ENCODE measurements at regions not wholly inside any gene's neighbourhood (a gene's known extent, or its start where the extent isn't known, plus 50 kb on each side); places are given as distances from the start of the nearest gene placed in this dataset.
A peak's percentile ranks its signal among the peaks of the same experiment; 100 is the strongest.

DNA sequence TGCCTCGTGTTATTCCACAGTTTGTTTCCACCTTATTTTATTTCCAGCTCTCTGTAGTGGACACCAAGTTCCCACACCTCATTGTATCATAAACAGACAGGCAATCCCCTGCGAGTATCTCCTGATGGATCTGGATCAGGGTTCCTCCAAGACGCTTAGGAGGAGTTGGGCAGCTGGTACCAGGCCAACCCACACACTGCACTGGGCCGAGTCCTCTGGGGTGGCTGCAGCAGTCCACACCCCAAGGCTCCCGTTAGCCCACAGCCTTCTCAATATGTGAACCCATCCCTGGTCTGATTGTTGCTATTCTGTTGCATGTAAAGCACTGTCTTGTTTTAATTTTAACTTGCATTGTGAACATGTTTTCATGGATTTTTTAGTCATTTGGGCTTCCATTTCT, 178.8 kb upstream of the RAB6C start:
- no peaks in the 10 kb centered on the region for H3K9me2 ChIP-seq
- H3K4me2 ChIP-seq: no peak overlapping the region
- H3K27me3 ChIP-seq (ENCODE audit: insufficient read depth): no peaks in the 10 kb centered on the region
- WGBS (ENCODE audit: low lambda C conversion rate): 30% methylated on average over 5 of the region's 5 CpGs
- no peaks in the 10 kb centered on the region for H3K36me3 ChIP-seq (replicated peaks in 1 of 2; ENCODE audit: control insufficient read depth in 1 of 2, insufficient read depth in 2 of 2, low read length in 1 of 2)
- no peaks in the 10 kb centered on the region for H4K20me1 ChIP-seq (ENCODE audit: insufficient read depth)
- no peak overlapping the region for H3K9ac ChIP-seq
- ChIA-PET POLR2A (no interaction called here), CTCF (no interaction called here)
- H3K27ac ChIP-seq (ENCODE audit: low read depth in 2 of 2, low read length in 1 of 2): no peak overlapping the region
- TF ChIP-seq TAF1 (IDR thresholded peaks at IDR 0.05; ENCODE audit: borderline replicate concordance, low read depth, low read length): no peak
- no peaks in the 10 kb centered on the region for H3K79me2 ChIP-seq (ENCODE audit: insufficient read depth)
- H2AFZ ChIP-seq (ENCODE audit: low read depth): no peak overlapping the region
- DNase-seq: no peak
- no peak overlapping the region for H3K4me3 ChIP-seq (ENCODE audit: low read depth in 2 of 2, low read length in 1 of 2)
- H3K9me3 ChIP-seq: no peaks in the 10 kb centered on the region
- no peaks in the 10 kb centered on the region for H3F3A ChIP-seq (replicated peaks; ENCODE audit: insufficient read depth)
- H3K4me1 ChIP-seq (ENCODE audit: control insufficient read depth in 1 of 2, insufficient read depth in 2 of 2, low read depth in 1 of 2, low read length in 1 of 2): peaks cover 0 to 4% of the 10 kb centered on the region in 2 experiments; a peak in 1 of 4 replicates

DNA sequence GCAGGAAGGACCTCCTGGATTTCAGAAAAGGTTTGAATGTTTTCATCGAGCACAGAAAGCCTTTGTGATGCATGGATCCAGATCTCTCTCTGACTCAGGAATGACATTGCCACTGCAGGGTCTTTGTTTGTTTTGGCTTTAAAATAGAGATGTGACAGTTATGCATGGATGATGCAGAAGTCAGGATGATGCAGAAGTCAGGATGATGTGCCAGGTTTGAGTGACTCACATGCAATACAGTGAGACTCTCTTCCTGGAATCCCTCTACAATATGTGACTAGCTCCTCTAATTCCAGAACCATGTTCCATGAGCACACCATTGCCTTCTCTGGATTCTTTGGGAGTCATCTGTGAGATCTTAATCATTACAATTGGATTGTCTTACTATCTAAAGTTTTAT, 177.9 kb upstream of the RAB6C start:
- Histone ChIP-seq H3K79me2 (ENCODE audit: insufficient read depth) (no peaks in the 10 kb centered on the region), H3F3A (replicated peaks; ENCODE audit: insufficient read depth) (no peaks in the 10 kb centered on the region), H3K4me1 (ENCODE audit: control insufficient read depth in 1 of 2, insufficient read depth in 2 of 2, low read depth in 1 of 2, low read length in 1 of 2) (peaks cover 0 to 4% of the 10 kb centered on the region in 2 experiments; a peak in 1 of 4 replicates), H3K4me3 (ENCODE audit: low read depth in 2 of 2, low read length in 1 of 2) (no peak overlapping the region), H3K36me3 (replicated peaks in 1 of 2; ENCODE audit: control insufficient read depth in 1 of 2, insufficient read depth in 2 of 2, low read length in 1 of 2) (no peaks in the 10 kb centered on the region), H3K27ac (ENCODE audit: low read depth in 2 of 2, low read length in 1 of 2) (no peak overlapping the region), H2AFZ (ENCODE audit: low read depth) (no peak overlapping the region), H4K20me1 (ENCODE audit: insufficient read depth) (no peaks in the 10 kb centered on the region), H3K9me3 (no peaks in the 10 kb centered on the region), H3K27me3 (ENCODE audit: insufficient read depth) (no peaks in the 10 kb centered on the region), H3K9me2 (no peaks in the 10 kb centered on the region), H3K9ac (no peak overlapping the region), H3K4me2 (no peak overlapping the region)
- peak; percentile 30 for DNase-seq
- WGBS (ENCODE audit: low lambda C conversion rate): 0% methylated on average over 1 of the region's 1 CpG
- TF ChIP-seq EZH2phosphoT487 (IDR thresholded peaks at IDR 0.05; ENCODE audit: borderline replicate concordance, low read depth) (no peak), NRF1 (IDR thresholded peaks at IDR 0.05; ENCODE audit: low read depth, low read length) (no peak), MXI1 (IDR thresholded peaks at IDR 0.05; ENCODE audit: low read depth, low read length) (no peak), NFIC (IDR thresholded peaks at IDR 0.05; ENCODE audit: borderline replicate concordance) (no peak), EP300 (IDR thresholded peaks at IDR 0.05; ENCODE audit: borderline replicate concordance in 1 of 2, low read depth in 1 of 2, low read length in 1 of 2) (no peak), GATA2 (CRISPR knock-in tag; IDR thresholded peaks at IDR 0.05) (no peak), FOXM1 (IDR thresholded peaks at IDR 0.05; ENCODE audit: low read depth) (no peak), TAF1 (IDR thresholded peaks at IDR 0.05; ENCODE audit: borderline replicate concordance, low read depth, low read length) (no peak), TCF12 (IDR thresholded peaks at IDR 0.05) (no peak), SIN3A (IDR thresholded peaks at IDR 0.05; ENCODE audit: borderline replicate concordance, low read depth, low read length) (no peak), MEF2A (IDR thresholded peaks at IDR 0.05; ENCODE audit: borderline replicate concordance, low read depth) (no peak)
- ChIA-PET CTCF (interaction anchor here (0.5 kb wide), 1 partner anchor 22 kb away, joined by 3 read pairs; no protein-coding TSS in a partner anchor), POLR2A (no interaction called here)

DNA sequence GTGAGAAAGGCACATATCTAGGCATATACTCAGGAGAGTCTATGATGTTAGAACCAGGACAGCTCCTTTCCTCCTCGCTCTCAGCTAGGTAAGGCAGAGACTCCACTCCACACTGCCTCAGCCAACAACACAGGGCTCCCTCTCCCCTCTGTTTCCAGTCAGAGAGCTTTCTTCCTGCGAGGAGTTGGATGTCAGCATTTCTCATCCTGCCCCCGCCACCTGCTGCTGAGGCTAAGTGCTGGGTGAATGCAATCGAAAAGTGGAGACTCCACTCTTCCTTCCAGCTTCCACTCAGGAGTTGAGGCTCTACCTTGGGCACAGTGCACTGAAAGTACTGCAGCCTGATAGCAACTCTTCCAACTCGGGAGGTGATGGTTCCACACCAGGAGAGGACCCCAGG, 177.2 kb upstream of the RAB6C start:
- Histone ChIP-seq H3K27me3 (ENCODE audit: insufficient read depth) (no peaks in the 10 kb centered on the region), H3K4me2 (no peak overlapping the region), H4K20me1 (ENCODE audit: insufficient read depth) (no peaks in the 10 kb centered on the region), H3K9me2 (no peaks in the 10 kb centered on the region), H3K36me3 (replicated peaks in 1 of 2; ENCODE audit: control insufficient read depth in 1 of 2, insufficient read depth in 2 of 2, low read length in 1 of 2) (no peaks in the 10 kb centered on the region), H3K79me2 (ENCODE audit: insufficient read depth) (no peaks in the 10 kb centered on the region), H3K4me1 (ENCODE audit: control insufficient read depth in 1 of 2, insufficient read depth in 2 of 2, low read depth in 1 of 2, low read length in 1 of 2) (peaks cover 0 to 4% of the 10 kb centered on the region in 2 experiments; a peak in 1 of 4 replicates), H3K9me3 (no peaks in the 10 kb centered on the region), H3K4me3 (ENCODE audit: low read depth in 2 of 2, low read length in 1 of 2) (no peak overlapping the region), H2AFZ (ENCODE audit: low read depth) (no peak overlapping the region), H3K27ac (ENCODE audit: low read depth in 2 of 2, low read length in 1 of 2) (no peak overlapping the region), H3K9ac (no peak overlapping the region), H3F3A (replicated peaks; ENCODE audit: insufficient read depth) (no peaks in the 10 kb centered on the region)
- WGBS (ENCODE audit: low lambda C conversion rate): 10% methylated on average over 4 of the region's 5 CpGs
- CTCF ChIA-PET: interaction anchor here (0.9 to 1.2 kb wide), 2 partner anchors 9 to 1519 kb away, joined by 3 to 4 read pairs; no protein-coding TSS in a partner anchor
- TF ChIP-seq EZH2phosphoT487 (IDR thresholded peaks at IDR 0.05; ENCODE audit: borderline replicate concordance, low read depth) (no peak), RCOR1 (IDR thresholded peaks at IDR 0.05; ENCODE audit: low read length) (no peak), GABPA (IDR thresholded peaks at IDR 0.05; ENCODE audit: low read depth) (no peak), SIN3A (IDR thresholded peaks at IDR 0.05; ENCODE audit: borderline replicate concordance, low read depth, low read length) (no peak), ELF1 (IDR thresholded peaks at IDR 0.05) (no peak), SMC3 (IDR thresholded peaks at IDR 0.05; ENCODE audit: low read depth, low read length) (no peak), RAD21 (IDR thresholded peaks at IDR 0.05; ENCODE audit: low read length) (no peak), RXRA (IDR thresholded peaks at IDR 0.05; ENCODE audit: borderline replicate concordance, low read depth) (no peak), CTCF (IDR thresholded peaks at IDR 0.05) (no peak), RFX5 (IDR thresholded peaks at IDR 0.05; ENCODE audit: low read length) (no peak)
- TF ChIP-seq, protein P1, sequence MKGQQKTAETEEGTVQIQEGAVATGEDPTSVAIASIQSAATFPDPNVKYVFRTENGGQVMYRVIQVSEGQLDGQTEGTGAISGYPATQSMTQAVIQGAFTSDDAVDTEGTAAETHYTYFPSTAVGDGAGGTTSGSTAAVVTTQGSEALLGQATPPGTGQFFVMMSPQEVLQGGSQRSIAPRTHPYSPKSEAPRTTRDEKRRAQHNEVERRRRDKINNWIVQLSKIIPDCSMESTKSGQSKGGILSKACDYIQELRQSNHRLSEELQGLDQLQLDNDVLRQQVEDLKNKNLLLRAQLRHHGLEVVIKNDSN (IDR thresholded peaks at IDR 0.05; ENCODE audit: borderline replicate concordance, low read depth): no peak
- TF ChIP-seq, protein P2, sequence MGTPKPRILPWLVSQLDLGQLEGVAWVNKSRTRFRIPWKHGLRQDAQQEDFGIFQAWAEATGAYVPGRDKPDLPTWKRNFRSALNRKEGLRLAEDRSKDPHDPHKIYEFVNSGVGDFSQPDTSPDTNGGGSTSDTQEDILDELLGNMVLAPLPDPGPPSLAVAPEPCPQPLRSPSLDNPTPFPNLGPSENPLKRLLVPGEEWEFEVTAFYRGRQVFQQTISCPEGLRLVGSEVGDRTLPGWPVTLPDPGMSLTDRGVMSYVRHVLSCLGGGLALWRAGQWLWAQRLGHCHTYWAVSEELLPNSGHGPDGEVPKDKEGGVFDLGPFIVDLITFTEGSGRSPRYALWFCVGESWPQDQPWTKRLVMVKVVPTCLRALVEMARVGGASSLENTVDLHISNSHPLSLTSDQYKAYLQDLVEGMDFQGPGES (IDR thresholded peaks at IDR 0.05; ENCODE audit: low read depth, low read length): no peak
- POLR2A ChIA-PET: no interaction called here
- no peak for DNase-seq

Data from SK-N-SH (cell line).